Osteoblast (primary cell): ENCODE measurements at regions not wholly inside any gene's neighbourhood (a gene's known extent, or its start where the extent isn't known, plus 50 kb on each side); places are given as distances from the start of the nearest gene placed in this dataset.
"Not testable (repeated sequence)": the region's sequence is repeated elsewhere in the genome, so short reads cannot be mapped to it uniquely, and the experiment has no call there.

Experiments
- DNase-seq: peaks from one replicate; pipeline ENCODE4 v3.0.0; 2011; ENCODE audit warnings: low spot score, mixed read lengths; ENCODE audit not compliant: insufficient read length; ENCODE audit errors: missing footprints
- H2AFZ ChIP-seq: 2 replicates; pipeline ENCODE4 v1.6.0; 2011; ENCODE audit warnings: mild to moderate bottlenecking, low read length
- H3K27ac ChIP-seq: 2 replicates; pipeline ENCODE4 v1.5.1; 2011; ENCODE audit warnings: mild to moderate bottlenecking, low read depth, low read length, moderate library complexity
- H3K27me3 ChIP-seq: 2 replicates; pipeline ENCODE4 v1.6.0; 2012; ENCODE audit warnings: mild to moderate bottlenecking, control low read depth, inconsistent platforms, low read length, moderate library complexity; ENCODE audit not compliant: insufficient read depth
- H3K36me3 ChIP-seq: 2 replicates; pipeline ENCODE4 v1.5.1; 2011; ENCODE audit warnings: mild to moderate bottlenecking, low read length, control low read depth, moderate library complexity; ENCODE audit not compliant: insufficient read depth
- H3K4me1 ChIP-seq: 2 replicates; pipeline ENCODE4 v1.5.1; 2011; ENCODE audit warnings: mild to moderate bottlenecking, low read length, control low read depth, moderate library complexity; ENCODE audit not compliant: insufficient read depth
- H3K4me2 ChIP-seq: 2 replicates; pipeline ENCODE4 v1.6.0; 2011; ENCODE audit warnings: mild to moderate bottlenecking, low read length; ENCODE audit not compliant: insufficient read depth
- H3K4me3 ChIP-seq: fragments of 200-600 bp; sonication (generic); 3 replicates; pipeline ENCODE4 v1.5.1; 2012; ENCODE audit warnings: mild to moderate bottlenecking, low read length, inconsistent platforms; ENCODE audit not compliant: insufficient read depth
- H3K79me2 ChIP-seq: 2 replicates; pipeline ENCODE4 v1.6.0; 2012; ENCODE audit warnings: mild to moderate bottlenecking, low read length, control low read depth, inconsistent platforms; ENCODE audit not compliant: insufficient read depth
- H3K9me3 ChIP-seq: 2 replicates; pipeline ENCODE4 v1.5.1; 2011; ENCODE audit warnings: low read depth, low read length, control low read depth
- H4K20me1 ChIP-seq: 2 replicates; pipeline ENCODE4 v1.6.0; 2012; ENCODE audit warnings: mild to moderate bottlenecking, low read length, control low read depth; ENCODE audit not compliant: insufficient read depth
- CTCF ChIP-seq: IDR thresholded peaks from 2 replicates; pipeline ENCODE4 v1.5.1; 2011; ENCODE audit warnings: mild to moderate bottlenecking, low read depth, low read length, moderate library complexity; ENCODE audit errors: extremely low read depth

GRCh38 chr2:208783184-208783583, 376.6 kb downstream of the PTH2R start:
- Histone ChIP-seq H3K4me1 (no peaks in the 10 kb centered on the region), H3K79me2 (no peaks in the 10 kb centered on the region), H3K27me3 (no peaks in the 10 kb centered on the region), H3K27ac (no peak overlapping the region), H3K4me3 (no peak overlapping the region), H3K4me2 (no peak overlapping the region), H3K36me3 (no peaks in the 10 kb centered on the region), H2AFZ (no peak overlapping the region), H4K20me1 (no peaks in the 10 kb centered on the region), H3K9me3 (no peaks in the 10 kb centered on the region)
- TF ChIP-seq CTCF = no peak
- DNase-seq = no peak

GRCh38 chr2:208784774-208785173, 378.2 kb downstream of the PTH2R start:
- H3K4me1 ChIP-seq, H3K4me3 ChIP-seq, H3K27ac ChIP-seq, H3K9me3 ChIP-seq, DNase-seq, H3K4me2 ChIP-seq, H3K27me3 ChIP-seq, H3K36me3 ChIP-seq, H3K79me2 ChIP-seq, H4K20me1 ChIP-seq, H2AFZ ChIP-seq: not testable (repeated sequence)

GRCh38 chr2:208791257-208791656, 384.7 kb downstream of the PTH2R start:
- TF ChIP-seq CTCF = no peak
- H3K4me2 ChIP-seq = no peak overlapping the region
- H3K4me1 ChIP-seq = no peaks in the 10 kb centered on the region
- no peak for DNase-seq
- H2AFZ ChIP-seq = no peak overlapping the region
- no peaks in the 10 kb centered on the region for H4K20me1 ChIP-seq
- peaks cover 3% of the 10 kb centered on the region for H3K9me3 ChIP-seq
- no peaks in the 10 kb centered on the region for H3K79me2 ChIP-seq
- H3K27me3 ChIP-seq = no peaks in the 10 kb centered on the region
- H3K27ac ChIP-seq = no peak overlapping the region
- no peak overlapping the region for H3K4me3 ChIP-seq
- no peaks in the 10 kb centered on the region for H3K36me3 ChIP-seq

- Histone ChIP-seq H3K4me3 (no peak overlapping the region), H2AFZ (no peak overlapping the region), H3K27ac (no peak overlapping the region), H3K27me3 (no peaks in the 10 kb centered on the region), H3K4me1 (no peaks in the 10 kb centered on the region), H3K9me3 (peaks cover 3% of the 10 kb centered on the region), H3K4me2 (no peak overlapping the region), H3K79me2 (no peaks in the 10 kb centered on the region), H4K20me1 (no peaks in the 10 kb centered on the region), H3K36me3 (no peaks in the 10 kb centered on the region)
- no peak for TF ChIP-seq CTCF
- DNase-seq = no peak
Measured at GRCh38 chr2:208792766-208793165, 386.2 kb downstream of the PTH2R start.

GRCh38 chr2:208793434-208793833, 386.8 kb downstream of the PTH2R start:
- no peaks in the 10 kb centered on the region for H3K27me3 ChIP-seq
- DNase-seq = no peak
- H3K4me1 ChIP-seq = no peaks in the 10 kb centered on the region
- H3K36me3 ChIP-seq = no peaks in the 10 kb centered on the region
- no peak overlapping the region for H3K27ac ChIP-seq
- no peak for TF ChIP-seq CTCF
- no peaks in the 10 kb centered on the region for H4K20me1 ChIP-seq
- H3K4me2 ChIP-seq = no peak overlapping the region
- H3K9me3 ChIP-seq = peaks cover 3% of the 10 kb centered on the region
- H2AFZ ChIP-seq = no peak overlapping the region
- no peaks in the 10 kb centered on the region for H3K79me2 ChIP-seq
- no peak overlapping the region for H3K4me3 ChIP-seq
